ENCODE measurements at regions not wholly inside any gene's neighbourhood (a gene's known extent, or its start where the extent isn't known, plus 50 kb on each side); places are given as distances from the start of the nearest gene placed in this dataset.

- Histone ChIP-seq H3K9me3 (replicated peaks in 1 of 11) (no peaks in the 10 kb centered on the region), H4K20me1 (no peaks in the 10 kb centered on the region; a peak in 1 of 22 replicates), H3K27me3 (no peaks in the 10 kb centered on the region), H3K4me2 (no peak overlapping the region), H3K36me3 (no peaks in the 10 kb centered on the region), H3K4me1 (peaks cover 0 to 7% (median 0%) of the 10 kb centered on the region in 10 experiments; a peak in 2 of 20 replicates), H3K9ac (no peak overlapping the region), H3K4me3 (no peak overlapping the region), H3K27ac (no peak overlapping the region)
- no peak for TF ChIP-seq Cebpa-rat (IDR thresholded peaks at IDR 0.05)
Observed at GRCh38 chr10:78280604-78281003, 246.9 kb downstream of the RPS24 start.

GRCh38 chr10:78281627-78282026, 248.0 kb downstream of the RPS24 start:
- Histone ChIP-seq H3K9ac (no peak overlapping the region), H3K27ac (no peak overlapping the region), H3K4me2 (peak overlapping the region in 2 of 11 experiments; percentile 11 to 15; a peak in 2 of 22 replicates), H3K27me3 (no peaks in the 10 kb centered on the region), H4K20me1 (no peaks in the 10 kb centered on the region; a peak in 1 of 22 replicates), H3K4me3 (no peak overlapping the region), H3K4me1 (peaks cover 0 to 7% (median 0%) of the 10 kb centered on the region in 10 experiments; a peak in 2 of 20 replicates), H3K36me3 (no peaks in the 10 kb centered on the region), H3K9me3 (replicated peaks in 1 of 11) (no peaks in the 10 kb centered on the region)
- no peak for TF ChIP-seq Cebpa-rat (IDR thresholded peaks at IDR 0.05)

GRCh38 chr10:78283069-78283682, 249.5 kb downstream of the RPS24 start:
- TF ChIP-seq Cebpa-rat (IDR thresholded peaks at IDR 0.05): no peak
- H3K27me3 ChIP-seq: no peaks in the 10 kb centered on the region

GRCh38 chr10:78284381-78284780, 250.7 kb downstream of the RPS24 start:
- TF ChIP-seq Cebpa-rat (IDR thresholded peaks at IDR 0.05): no peak

More at GRCh38 chr10:78283069-78283682, 249.5 kb downstream of the RPS24 start:
- no peaks in the 10 kb centered on the region for H3K9me3 ChIP-seq (replicated peaks in 1 of 11)
- H3K4me1 ChIP-seq: peaks cover 0 to 7% (median 0%) of the 10 kb centered on the region in 10 experiments; a peak in 2 of 20 replicates
- no peak overlapping the region for H3K4me2 ChIP-seq
- H4K20me1 ChIP-seq: no peaks in the 10 kb centered on the region; a peak in 1 of 22 replicates
- H3K36me3 ChIP-seq: no peaks in the 10 kb centered on the region
- no peak overlapping the region for H3K9ac ChIP-seq
- no peak overlapping the region for H3K4me3 ChIP-seq
- no peak overlapping the region for H3K27ac ChIP-seq

GRCh38 chr10:78285226-78285625, 251.6 kb downstream of the RPS24 start:
- Histone ChIP-seq H3K27ac (no peak overlapping the region), H3K27me3 (no peaks in the 10 kb centered on the region), H3K9me3 (replicated peaks in 1 of 11) (no peaks in the 10 kb centered on the region), H3K9ac (no peak overlapping the region), H3K4me2 (no peak overlapping the region), H3K4me3 (no peak overlapping the region), H3K4me1 (peaks cover 0 to 7% (median 0%) of the 10 kb centered on the region in 10 experiments; a peak in 2 of 20 replicates), H3K36me3 (no peaks in the 10 kb centered on the region), H4K20me1 (no peaks in the 10 kb centered on the region)
- TF ChIP-seq Cebpa-rat (IDR thresholded peaks at IDR 0.05): no peak

More at GRCh38 chr10:78284381-78284780, 250.7 kb downstream of the RPS24 start:
- Histone ChIP-seq H3K4me3 (no peak overlapping the region), H3K4me1 (peaks cover 0 to 7% (median 0%) of the 10 kb centered on the region in 10 experiments; a peak in 2 of 20 replicates), H4K20me1 (no peaks in the 10 kb centered on the region), H3K27me3 (no peaks in the 10 kb centered on the region), H3K4me2 (no peak overlapping the region), H3K9ac (no peak overlapping the region), H3K9me3 (replicated peaks in 1 of 11) (no peaks in the 10 kb centered on the region), H3K36me3 (no peaks in the 10 kb centered on the region), H3K27ac (no peak overlapping the region)

- Histone ChIP-seq H3K27me3 (no peaks in the 10 kb centered on the region), H3K4me1 (peaks cover 0 to 6% (median 0%) of the 10 kb centered on the region in 10 experiments; a peak in 2 of 20 replicates), H3K4me2 (no peak overlapping the region), H3K9ac (no peak overlapping the region), H3K4me3 (no peak overlapping the region), H3K36me3 (no peaks in the 10 kb centered on the region), H3K9me3 (replicated peaks in 1 of 11) (no peaks in the 10 kb centered on the region), H4K20me1 (no peaks in the 10 kb centered on the region), H3K27ac (no peak overlapping the region)
- no peak for TF ChIP-seq Cebpa-rat (IDR thresholded peaks at IDR 0.05)
Observed at GRCh38 chr10:78286186-78286585, 252.5 kb downstream of the RPS24 start.

GRCh38 chr10:78286668-78287067, 253.0 kb downstream of the RPS24 start:
- Histone ChIP-seq H3K9ac (no peak overlapping the region), H4K20me1 (no peaks in the 10 kb centered on the region), H3K4me1 (peaks cover 0 to under 1% (median 0%) of the 10 kb centered on the region in 10 experiments; a peak in 1 of 20 replicates), H3K27ac (no peak overlapping the region), H3K9me3 (replicated peaks in 1 of 11) (no peaks in the 10 kb centered on the region), H3K36me3 (no peaks in the 10 kb centered on the region), H3K4me3 (no peak overlapping the region), H3K4me2 (no peak overlapping the region), H3K27me3 (no peaks in the 10 kb centered on the region)
- 0 out of 22 replicates have a peak, but pooled peaks of 1 of the 11 experiments have one; percentile 13 for TF ChIP-seq Cebpa-rat (IDR thresholded peaks at IDR 0.05)

- Histone ChIP-seq H3K36me3 (no peaks in the 10 kb centered on the region), H3K9me3 (replicated peaks in 1 of 11) (no peaks in the 10 kb centered on the region), H3K27ac (no peak overlapping the region), H3K27me3 (no peaks in the 10 kb centered on the region), H3K4me3 (no peak overlapping the region), H3K4me1 (peaks cover 3 to 8% (median 6%) of the 10 kb centered on the region in 10 experiments; a peak in 15 of 20 replicates), H3K4me2 (no peak overlapping the region), H4K20me1 (no peaks in the 10 kb centered on the region), H3K9ac (no peak overlapping the region)
- no peak for TF ChIP-seq Cebpa-rat (IDR thresholded peaks at IDR 0.05)
Observed at GRCh38 chr10:78287618-78288017, 254.0 kb downstream of the RPS24 start.

GRCh38 chr10:78288663-78289062, 255.0 kb downstream of the RPS24 start:
- Histone ChIP-seq H3K9me3 (replicated peaks in 1 of 11) (no peaks in the 10 kb centered on the region), H3K4me2 (no peak overlapping the region), H3K9ac (no peak overlapping the region), H3K4me3 (no peak overlapping the region), H3K27ac (no peak overlapping the region), H3K36me3 (no peaks in the 10 kb centered on the region), H3K4me1 (peaks cover 5 to 15% (median 11%) of the 10 kb centered on the region in 10 experiments; a peak in 15 of 20 replicates), H4K20me1 (no peaks in the 10 kb centered on the region), H3K27me3 (no peaks in the 10 kb centered on the region)
- no peak for TF ChIP-seq Cebpa-rat (IDR thresholded peaks at IDR 0.05)

Measured in BLaER1 treated with 17β-estradiol and CSF1 and Interleukin-3, amounts not matched to agents 10 nM and 100 nM (cell line).